ENCODE measurements at regions not wholly inside any gene's neighbourhood (a gene's known extent, or its start where the extent isn't known, plus 50 kb on each side); places are given as distances from the start of the nearest gene placed in this dataset.

GRCh38 chr14:30138567-30138966 lies 210.9 kb upstream of the PRKD1 start:
- H3K4me1 Mint-ChIP-seq, result no peaks in the 10 kb centered on the region
- peaks cover 0 to 12% (median 3%) of the 10 kb centered on the region in 7 donors for H3K9me3 Mint-ChIP-seq
- H3K36me3 ChIP-seq (ENCODE audit: control insufficient read depth, insufficient read depth, low read length), result no peaks in the 10 kb centered on the region
- H3K4me1 ChIP-seq (ENCODE audit: control insufficient read depth, insufficient read depth, low read length, poor library complexity, severe bottlenecking), result no peaks in the 10 kb centered on the region
- DNase-seq, result no peak
- no peaks in the 10 kb centered on the region for H3K27me3 ChIP-seq (ENCODE audit: control insufficient read depth, insufficient read depth, low read length)
- H3K4me3 ChIP-seq (ENCODE audit: low read depth, low read length), result no peak overlapping the region
- H3K4me3 Mint-ChIP-seq, result no peak overlapping the region
- peaks cover 2 to 4% of the 10 kb centered on the region in 2 experiments for H3K9me3 ChIP-seq (ENCODE audit: control insufficient read depth in 2 of 2, low read length in 2 of 2)
- no peaks in the 10 kb centered on the region for H3K36me3 Mint-ChIP-seq
- no peak overlapping the region for H3K27ac ChIP-seq (ENCODE audit: insufficient read depth, low read length, poor library complexity, severe bottlenecking)
- no peaks in the 10 kb centered on the region for H3K27me3 Mint-ChIP-seq
- H3K27ac Mint-ChIP-seq, result no peak overlapping the region
- ATAC-seq (ENCODE audit: low read depth in 2 of 2), result no peak

GRCh38 chr14:30142216-30142615 lies 214.6 kb upstream of the PRKD1 start:
- H3K36me3 Mint-ChIP-seq, result no peaks in the 10 kb centered on the region

GRCh38 chr14:30143627-30144026 lies 216.0 kb upstream of the PRKD1 start:
- DNase-seq (no peak), ATAC-seq (ENCODE audit: low read depth in 2 of 2) (no peak)
- Histone ChIP-seq H3K27me3 (ENCODE audit: control insufficient read depth, insufficient read depth, low read length) (no peaks in the 10 kb centered on the region), H3K4me3 (ENCODE audit: low read depth, low read length) (no peak overlapping the region), H3K9me3 (ENCODE audit: control insufficient read depth in 2 of 2, low read length in 2 of 2) (peaks cover 5 to 20% of the 10 kb centered on the region in 2 experiments), H3K4me1 (ENCODE audit: control insufficient read depth, insufficient read depth, low read length, poor library complexity, severe bottlenecking) (no peaks in the 10 kb centered on the region), H3K36me3 (ENCODE audit: control insufficient read depth, insufficient read depth, low read length) (no peaks in the 10 kb centered on the region), H3K27ac (ENCODE audit: insufficient read depth, low read length, poor library complexity, severe bottlenecking) (no peak overlapping the region)
- H3K27me3 Mint-ChIP-seq, result no peaks in the 10 kb centered on the region
- no peak overlapping the region for H3K4me3 Mint-ChIP-seq
- H3K4me1 Mint-ChIP-seq, result no peaks in the 10 kb centered on the region
- no peaks in the 10 kb centered on the region for H3K36me3 Mint-ChIP-seq
- peaks cover 0 to 29% (median 17%) of the 10 kb centered on the region in 7 donors for H3K9me3 Mint-ChIP-seq
- no peak overlapping the region for H3K27ac Mint-ChIP-seq

More at GRCh38 chr14:30142216-30142615, 214.6 kb upstream of the PRKD1 start:
- no peak overlapping the region for H3K27ac ChIP-seq (ENCODE audit: insufficient read depth, low read length, poor library complexity, severe bottlenecking)
- Mint-ChIP-seq H3K9me3 (peaks cover 0 to 22% (median 14%) of the 10 kb centered on the region in 7 donors), H3K27ac (no peak overlapping the region), H3K4me3 (no peak overlapping the region), H3K27me3 (no peaks in the 10 kb centered on the region), H3K4me1 (no peaks in the 10 kb centered on the region)
- ATAC-seq (ENCODE audit: low read depth in 2 of 2), result no peak
- no peak overlapping the region for H3K4me3 ChIP-seq (ENCODE audit: low read depth, low read length)
- peaks cover 5 to 20% of the 10 kb centered on the region in 2 experiments for H3K9me3 ChIP-seq (ENCODE audit: control insufficient read depth in 2 of 2, low read length in 2 of 2)
- H3K4me1 ChIP-seq (ENCODE audit: control insufficient read depth, insufficient read depth, low read length, poor library complexity, severe bottlenecking), result no peaks in the 10 kb centered on the region
- H3K27me3 ChIP-seq (ENCODE audit: control insufficient read depth, insufficient read depth, low read length), result no peaks in the 10 kb centered on the region
- no peak for DNase-seq
- H3K36me3 ChIP-seq (ENCODE audit: control insufficient read depth, insufficient read depth, low read length), result no peaks in the 10 kb centered on the region

- Histone ChIP-seq H3K27ac (ENCODE audit: insufficient read depth, low read length, poor library complexity, severe bottlenecking) (no peak overlapping the region), H3K36me3 (ENCODE audit: control insufficient read depth, insufficient read depth, low read length) (no peaks in the 10 kb centered on the region), H3K9me3 (ENCODE audit: control insufficient read depth in 2 of 2, low read length in 2 of 2) (no peaks in the 10 kb centered on the region), H3K27me3 (ENCODE audit: control insufficient read depth, insufficient read depth, low read length) (no peaks in the 10 kb centered on the region), H3K4me3 (ENCODE audit: low read depth, low read length) (no peak overlapping the region), H3K4me1 (ENCODE audit: control insufficient read depth, insufficient read depth, low read length, poor library complexity, severe bottlenecking) (no peaks in the 10 kb centered on the region)
- no peak for DNase-seq
- ATAC-seq (ENCODE audit: low read depth in 2 of 2), result no peak
- Mint-ChIP-seq H3K4me3 (no peak overlapping the region), H3K9me3 (peaks cover 0 to 12% (median 6%) of the 10 kb centered on the region in 7 donors), H3K4me1 (no peaks in the 10 kb centered on the region), H3K27ac (no peak overlapping the region), H3K36me3 (no peaks in the 10 kb centered on the region), H3K27me3 (no peaks in the 10 kb centered on the region)
Measured at GRCh38 chr14:30153717-30154116, 226.1 kb upstream of the PRKD1 start.

- Mint-ChIP-seq H3K36me3 (no peaks in the 10 kb centered on the region), H3K9me3 (peaks cover 0 to 9% (median 6%) of the 10 kb centered on the region in 7 donors), H3K27ac (no peak overlapping the region), H3K27me3 (no peaks in the 10 kb centered on the region), H3K4me1 (no peaks in the 10 kb centered on the region), H3K4me3 (no peak overlapping the region)
- no peak overlapping the region for H3K4me3 ChIP-seq (ENCODE audit: low read depth, low read length)
- no peak for ATAC-seq (ENCODE audit: low read depth in 2 of 2)
- no peaks in the 10 kb centered on the region for H3K4me1 ChIP-seq (ENCODE audit: control insufficient read depth, insufficient read depth, low read length, poor library complexity, severe bottlenecking)
- no peaks in the 10 kb centered on the region for H3K27me3 ChIP-seq (ENCODE audit: control insufficient read depth, insufficient read depth, low read length)
- no peak for DNase-seq
- no peaks in the 10 kb centered on the region for H3K9me3 ChIP-seq (ENCODE audit: control insufficient read depth in 2 of 2, low read length in 2 of 2)
- no peak overlapping the region for H3K27ac ChIP-seq (ENCODE audit: insufficient read depth, low read length, poor library complexity, severe bottlenecking)
- H3K36me3 ChIP-seq (ENCODE audit: control insufficient read depth, insufficient read depth, low read length), result no peaks in the 10 kb centered on the region
Measured at GRCh38 chr14:30156571-30156970, 228.9 kb upstream of the PRKD1 start.

GRCh38 chr14:30158299-30158698 lies 230.7 kb upstream of the PRKD1 start:
- no peaks in the 10 kb centered on the region for H3K36me3 Mint-ChIP-seq
- H3K4me1 Mint-ChIP-seq, result no peaks in the 10 kb centered on the region
- Histone ChIP-seq H3K27ac (ENCODE audit: insufficient read depth, low read length, poor library complexity, severe bottlenecking) (no peak overlapping the region), H3K4me3 (ENCODE audit: low read depth, low read length) (no peak overlapping the region), H3K4me1 (ENCODE audit: control insufficient read depth, insufficient read depth, low read length, poor library complexity, severe bottlenecking) (no peaks in the 10 kb centered on the region), H3K36me3 (ENCODE audit: control insufficient read depth, insufficient read depth, low read length) (no peaks in the 10 kb centered on the region), H3K9me3 (ENCODE audit: control insufficient read depth in 2 of 2, low read length in 2 of 2) (no peaks in the 10 kb centered on the region), H3K27me3 (ENCODE audit: control insufficient read depth, insufficient read depth, low read length) (no peaks in the 10 kb centered on the region)
- no peaks in the 10 kb centered on the region for H3K27me3 Mint-ChIP-seq
- ATAC-seq (ENCODE audit: low read depth in 2 of 2), result no peak
- H3K4me3 Mint-ChIP-seq, result no peak overlapping the region
- no peak for DNase-seq
- peaks cover 0 to 9% (median 4%) of the 10 kb centered on the region in 7 donors for H3K9me3 Mint-ChIP-seq
- no peak overlapping the region for H3K27ac Mint-ChIP-seq

GRCh38 chr14:30159374-30159773 lies 231.7 kb upstream of the PRKD1 start:
- Mint-ChIP-seq H3K4me1 (no peaks in the 10 kb centered on the region), H3K4me3 (no peak overlapping the region), H3K9me3 (peaks cover 0 to 12% (median 4%) of the 10 kb centered on the region in 7 donors), H3K27ac (no peak overlapping the region), H3K27me3 (no peaks in the 10 kb centered on the region), H3K36me3 (no peaks in the 10 kb centered on the region)
- Histone ChIP-seq H3K4me3 (ENCODE audit: low read depth, low read length) (no peak overlapping the region), H3K36me3 (ENCODE audit: control insufficient read depth, insufficient read depth, low read length) (no peaks in the 10 kb centered on the region), H3K27ac (ENCODE audit: insufficient read depth, low read length, poor library complexity, severe bottlenecking) (no peak overlapping the region), H3K4me1 (ENCODE audit: control insufficient read depth, insufficient read depth, low read length, poor library complexity, severe bottlenecking) (no peaks in the 10 kb centered on the region), H3K9me3 (ENCODE audit: control insufficient read depth in 2 of 2, low read length in 2 of 2) (no peaks in the 10 kb centered on the region), H3K27me3 (ENCODE audit: control insufficient read depth, insufficient read depth, low read length) (no peaks in the 10 kb centered on the region)
- ATAC-seq (ENCODE audit: low read depth in 2 of 2) (no peak), DNase-seq (no peak)

GRCh38 chr14:30160608-30161007 lies 233.0 kb upstream of the PRKD1 start:
- Mint-ChIP-seq H3K27me3 (no peaks in the 10 kb centered on the region), H3K9me3 (peaks cover 0 to 12% (median 1%) of the 10 kb centered on the region in 7 donors), H3K4me1 (no peaks in the 10 kb centered on the region), H3K4me3 (no peak overlapping the region), H3K27ac (no peak overlapping the region), H3K36me3 (no peaks in the 10 kb centered on the region)
- Histone ChIP-seq H3K27ac (ENCODE audit: insufficient read depth, low read length, poor library complexity, severe bottlenecking) (no peak overlapping the region), H3K4me1 (ENCODE audit: control insufficient read depth, insufficient read depth, low read length, poor library complexity, severe bottlenecking) (no peaks in the 10 kb centered on the region), H3K27me3 (ENCODE audit: control insufficient read depth, insufficient read depth, low read length) (no peaks in the 10 kb centered on the region), H3K4me3 (ENCODE audit: low read depth, low read length) (no peak overlapping the region), H3K36me3 (ENCODE audit: control insufficient read depth, insufficient read depth, low read length) (no peaks in the 10 kb centered on the region), H3K9me3 (ENCODE audit: control insufficient read depth in 2 of 2, low read length in 2 of 2) (no peaks in the 10 kb centered on the region)
- DNase-seq (no peak), ATAC-seq (ENCODE audit: low read depth in 2 of 2) (no peak)
